Cerebellar cortex (tissue), 1 donor: ENCODE measurements at regions not wholly inside any gene's neighbourhood (a gene's known extent, or its start where the extent isn't known, plus 50 kb on each side); places are given as distances from the start of the nearest gene placed in this dataset.
A peak's percentile ranks its signal among the peaks of the same experiment; 100 is the strongest.

ENCODE experiments used
- DNase-seq: peaks from one replicate; pipeline ENCODE4 v3.0.0-alpha.2; 2015; ENCODE audit warnings: low spot score

DNA sequence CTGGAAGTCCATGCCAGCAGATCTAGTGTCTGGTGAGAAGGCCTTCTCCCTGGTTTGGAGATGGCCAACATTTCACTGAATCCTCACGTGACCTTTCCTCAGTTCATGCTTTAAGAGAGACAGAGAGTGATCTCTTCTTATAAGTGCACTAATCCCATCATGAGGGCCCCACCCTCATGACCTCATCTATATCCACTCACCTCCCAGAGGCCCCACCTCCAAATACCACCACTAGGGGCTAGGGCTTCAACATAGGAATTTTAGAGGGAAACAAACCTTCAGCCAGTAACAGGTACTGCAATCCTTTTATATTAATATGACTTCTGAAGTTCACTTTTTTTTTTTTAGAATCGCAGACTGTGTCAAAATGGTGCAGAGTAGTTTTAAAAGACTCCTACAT is 496.9 kb upstream of the ADAMTS16 start:
- DNase-seq = no peak

DNA sequence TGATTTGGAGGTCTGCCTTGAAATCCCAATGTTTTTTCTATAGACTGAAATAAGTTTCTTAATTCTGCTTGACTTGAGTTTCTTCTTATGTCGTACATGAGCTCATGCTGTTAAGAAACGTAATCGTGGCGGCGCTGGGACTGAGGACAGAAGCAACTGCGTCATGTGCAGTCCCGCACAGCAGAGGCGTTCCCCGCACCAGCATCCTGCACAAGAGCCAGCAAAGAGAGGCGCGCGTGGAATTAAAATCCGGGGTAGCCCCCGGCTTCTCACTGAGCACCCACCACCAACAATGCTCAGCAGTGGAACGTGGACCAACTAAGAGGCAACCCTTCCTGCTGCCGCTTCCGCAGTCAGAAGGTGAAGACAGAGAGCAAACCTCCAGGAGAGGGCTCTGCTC is 496.2 kb upstream of the ADAMTS16 start:
- DNase-seq = no peak

DNA sequence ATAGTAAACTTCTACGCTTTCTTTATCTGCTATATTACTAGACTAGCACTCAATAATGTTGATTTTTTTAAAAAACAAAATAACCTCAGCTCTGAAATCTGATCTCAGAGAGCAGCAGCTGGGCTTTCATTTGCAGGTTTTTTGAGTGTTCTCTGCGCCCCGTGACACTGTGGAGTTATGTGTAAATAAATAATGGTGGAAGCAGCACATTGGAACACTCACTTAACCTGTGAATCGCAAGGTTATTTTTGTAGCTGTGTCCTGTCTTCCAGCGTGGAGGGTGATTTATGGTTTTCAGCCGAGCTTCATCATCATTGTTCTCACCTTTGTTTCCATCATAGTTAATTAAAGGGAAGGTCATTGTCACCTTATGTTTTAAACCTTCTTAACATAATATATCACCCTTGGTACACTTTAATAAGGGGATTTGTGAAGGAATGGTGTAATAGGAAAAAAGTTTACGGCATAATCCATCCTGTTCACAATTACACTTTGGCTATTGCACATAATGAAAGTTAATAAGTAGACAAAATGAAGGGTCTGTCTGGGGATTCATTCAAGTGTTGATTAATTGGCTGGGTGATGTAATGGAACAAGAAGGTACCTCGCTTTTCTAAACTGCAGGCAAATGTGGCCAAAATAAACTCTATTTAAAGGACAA is 493.3 kb upstream of the ADAMTS16 start:
- no peak for DNase-seq

DNA sequence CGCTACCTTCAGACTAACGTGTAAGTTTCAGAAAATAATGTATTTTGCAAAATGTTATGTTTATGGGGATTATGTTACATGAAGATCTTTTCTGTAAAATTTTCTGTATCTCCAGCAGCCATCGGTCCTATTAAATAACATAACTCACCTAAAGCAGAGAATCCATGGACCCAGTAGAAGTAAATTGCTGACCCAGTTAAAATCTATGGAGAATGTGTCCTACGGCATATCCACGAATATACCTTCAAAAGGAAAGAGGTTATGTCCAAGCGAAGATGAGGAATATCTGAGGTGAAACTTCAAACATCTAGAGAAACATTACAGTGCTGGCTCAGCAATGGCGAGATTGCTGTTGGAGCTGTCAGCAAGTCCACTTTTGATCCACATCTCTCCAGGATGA is 492.2 kb upstream of the ADAMTS16 start:
- DNase-seq = no peak

DNA sequence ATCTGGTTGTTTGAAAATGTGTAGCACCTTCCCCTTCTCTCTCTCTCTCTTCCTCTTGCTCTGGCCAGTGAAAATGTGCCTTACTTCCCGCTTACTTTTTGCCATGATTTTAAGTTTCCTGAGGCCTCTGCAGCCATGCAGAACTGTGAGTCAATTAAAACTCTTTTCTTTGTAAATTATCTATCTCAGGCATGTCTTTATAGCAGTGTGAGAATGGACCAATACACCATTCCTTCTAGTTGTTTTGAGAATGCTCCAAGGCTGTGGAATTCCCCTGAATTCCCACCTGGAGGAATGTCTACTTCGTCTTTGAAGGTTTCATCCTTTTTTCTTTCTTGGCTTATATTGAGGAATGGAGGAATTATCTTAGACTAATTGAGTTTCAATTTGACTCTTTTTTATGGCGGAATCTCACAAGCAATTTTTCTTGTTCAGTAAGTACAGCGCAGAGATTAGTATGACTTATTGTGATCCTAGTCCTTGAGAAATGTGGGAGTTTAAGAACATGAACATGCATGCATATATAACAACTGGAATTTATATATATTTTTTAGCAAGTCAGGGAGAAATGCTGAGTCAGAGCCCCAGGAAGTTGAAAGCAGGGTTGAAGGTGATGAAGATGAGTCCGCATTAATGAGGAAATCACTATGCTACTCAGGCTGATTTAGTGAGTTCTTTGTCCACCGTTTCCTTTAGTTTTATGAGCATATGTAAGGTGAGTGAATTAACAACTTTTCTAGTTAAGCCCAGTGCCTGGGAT is 488.1 kb upstream of the ADAMTS16 start:
- DNase-seq = no peak

DNA sequence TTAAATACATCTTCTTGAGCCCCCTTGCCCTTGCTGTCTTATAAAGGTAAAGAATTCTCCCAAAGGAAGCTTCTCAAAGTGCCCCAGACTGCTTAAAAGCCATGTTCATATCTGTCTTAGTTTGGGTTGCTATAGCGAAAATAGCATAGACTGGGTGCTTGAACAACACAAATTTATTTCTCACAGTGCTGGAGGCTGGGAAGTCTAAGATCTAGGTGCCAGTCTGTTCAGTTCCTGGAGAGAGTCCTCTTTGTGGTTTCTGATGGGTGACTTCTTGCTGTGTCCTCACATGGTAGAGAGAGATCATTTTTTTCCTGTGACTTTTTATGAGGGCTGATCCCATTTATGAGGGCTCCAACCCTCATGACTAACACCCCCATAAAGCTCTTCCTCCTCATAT is 486.7 kb upstream of the ADAMTS16 start:
- DNase-seq = no peak

DNA sequence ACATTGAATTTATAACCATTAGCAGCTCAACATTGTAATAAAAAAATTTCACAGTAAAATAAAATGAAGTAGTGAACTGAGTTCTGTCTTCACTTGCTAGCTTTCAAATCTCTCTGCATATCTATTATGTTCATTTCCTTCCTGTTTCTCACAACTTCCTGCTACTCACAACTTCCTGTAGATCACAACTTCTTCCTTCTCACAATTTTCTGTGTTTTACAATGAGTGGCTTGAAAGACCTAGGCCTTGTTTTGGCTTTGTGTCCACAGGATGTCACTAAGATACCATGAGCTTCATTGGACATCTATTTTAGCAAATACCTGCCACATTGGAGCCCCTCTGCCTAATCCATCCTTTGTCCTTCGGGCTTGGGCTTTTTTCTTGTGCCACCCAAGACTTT is 480.3 kb upstream of the ADAMTS16 start:
- no peak for DNase-seq

DNA sequence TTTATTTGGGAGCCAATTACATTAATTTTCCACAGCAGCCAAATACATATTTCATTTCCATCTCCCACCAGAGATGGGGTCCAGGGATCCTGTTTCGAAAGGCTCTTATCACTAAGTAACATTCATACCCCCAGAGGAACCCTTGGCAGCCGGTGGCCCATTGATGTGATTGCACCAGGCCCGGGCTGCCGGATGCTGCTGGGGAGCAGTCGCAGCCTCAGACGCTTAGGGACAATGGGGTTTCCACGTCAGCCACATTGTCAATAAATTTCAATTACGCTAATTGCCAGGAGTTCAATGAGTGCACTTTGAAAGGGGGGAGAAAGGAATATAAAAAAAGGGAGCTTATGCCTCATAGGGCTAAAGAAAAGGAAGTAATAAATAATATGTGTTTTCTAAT is 478.8 kb upstream of the ADAMTS16 start:
- DNase-seq = no peak

DNA sequence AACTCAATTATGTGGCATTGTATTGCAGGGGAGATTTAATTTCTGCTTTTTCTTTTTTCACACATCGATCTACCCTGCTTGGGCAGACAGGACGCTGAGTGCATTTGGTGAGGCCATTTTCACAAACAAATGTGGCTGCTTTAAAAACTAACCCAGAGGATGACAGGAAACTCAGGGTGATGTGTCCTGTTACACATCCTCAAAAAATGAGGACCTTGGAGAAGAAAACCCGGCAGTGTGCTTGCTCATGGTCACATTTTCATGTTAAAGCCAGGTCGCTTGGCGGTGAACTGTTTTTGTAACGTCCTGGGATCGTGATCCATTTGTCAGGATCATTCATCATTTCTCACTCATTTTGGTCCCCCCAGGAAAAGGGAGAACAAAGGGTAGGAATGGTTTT is 478.3 kb upstream of the ADAMTS16 start:
- no peak for DNase-seq

DNA sequence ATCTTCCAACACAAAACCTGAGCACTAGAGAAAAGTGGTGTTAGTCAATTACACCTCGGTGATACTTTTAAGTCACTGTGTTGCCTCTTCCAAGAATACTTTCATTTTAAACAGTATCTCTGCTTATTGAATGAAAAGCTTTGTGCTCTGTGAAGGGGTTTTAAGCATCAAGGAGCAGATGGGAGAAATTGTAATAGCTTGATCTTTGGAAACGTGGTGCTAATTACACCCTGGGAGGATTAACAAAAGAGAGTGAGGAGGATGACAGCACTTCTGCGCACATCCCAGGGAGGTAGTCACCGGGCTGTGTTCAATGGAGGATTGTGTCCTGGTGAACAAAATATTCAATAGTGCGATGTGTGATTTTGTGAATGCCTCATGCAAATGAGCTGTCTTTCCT is 477.4 kb upstream of the ADAMTS16 start:
- DNase-seq = no peak

DNA sequence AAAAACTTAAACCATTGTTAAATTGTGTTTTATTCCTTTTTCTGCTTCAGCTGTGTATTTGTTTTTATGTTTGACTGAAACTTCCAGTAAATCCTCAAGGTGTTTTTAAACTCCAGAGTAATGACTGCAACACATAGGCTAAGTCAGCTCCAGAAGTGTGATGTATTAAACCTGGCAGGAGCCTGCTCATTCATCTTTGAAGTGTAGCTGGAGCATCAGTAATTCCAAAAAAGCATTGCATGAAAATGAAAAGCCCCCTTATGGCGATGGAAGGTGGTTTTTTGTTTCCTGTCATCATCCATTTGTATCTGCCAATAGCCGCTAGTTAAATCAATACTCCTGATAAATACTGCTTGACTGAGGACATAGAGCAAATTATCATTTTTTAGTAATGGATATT is 474.2 kb upstream of the ADAMTS16 start:
- no peak for DNase-seq

DNA sequence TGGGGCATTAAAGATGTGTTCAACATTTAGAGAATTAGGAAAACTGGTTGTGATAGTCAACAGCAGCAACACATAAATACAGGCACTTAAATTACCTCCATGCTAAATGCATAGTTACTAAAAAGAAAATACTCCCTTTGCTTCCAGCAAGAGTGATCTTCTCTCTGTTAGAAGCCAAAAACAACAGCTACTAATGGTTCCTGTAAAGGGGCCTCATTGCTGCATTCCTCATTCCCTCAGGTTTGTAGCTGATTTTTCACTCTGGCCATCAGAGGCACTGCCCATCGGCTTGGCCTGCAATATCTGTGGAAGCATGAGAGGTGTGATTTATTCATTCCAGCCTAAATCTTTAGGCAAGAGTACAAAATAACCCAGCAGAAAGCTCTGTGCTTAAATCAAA is 466.0 kb upstream of the ADAMTS16 start:
- no peak for DNase-seq

DNA sequence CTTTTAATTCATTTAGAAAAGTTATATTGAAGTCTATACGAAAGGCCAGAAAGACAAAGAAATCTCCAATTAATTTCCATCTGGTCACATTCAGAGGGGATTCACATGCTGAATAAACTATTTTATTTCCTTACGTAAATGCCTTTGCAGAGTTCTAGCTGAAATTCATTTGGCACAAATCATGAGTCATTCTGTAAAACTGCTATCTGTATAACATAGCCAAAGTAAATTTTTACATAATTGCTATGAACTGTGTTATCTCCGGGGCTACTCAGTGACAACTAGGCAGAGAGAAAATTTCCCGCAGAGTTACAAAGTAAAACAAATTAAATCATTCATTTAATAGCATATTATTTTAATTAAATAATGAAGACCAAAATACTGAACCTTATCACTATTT is 463.2 kb upstream of the ADAMTS16 start:
- no peak for DNase-seq

DNA sequence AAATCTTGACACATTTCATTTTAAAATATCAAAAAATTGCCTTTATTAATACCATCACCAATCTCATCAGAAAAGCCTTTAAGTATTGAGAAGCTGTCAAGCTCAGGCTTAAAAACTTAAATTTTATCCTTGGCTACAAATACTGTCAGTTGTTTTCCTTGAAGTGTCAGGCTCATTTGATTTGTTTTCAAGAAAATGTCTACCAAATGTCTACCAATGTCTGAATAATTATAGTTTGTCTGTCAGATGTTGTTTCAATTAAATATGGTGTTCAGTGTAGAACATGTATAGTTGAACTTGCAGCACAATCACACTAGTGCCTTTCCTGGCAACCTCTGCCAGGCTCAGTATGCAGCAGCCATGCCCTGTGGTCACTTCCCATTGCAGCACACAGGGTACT is 455.2 kb upstream of the ADAMTS16 start:
- no peak for DNase-seq

DNA sequence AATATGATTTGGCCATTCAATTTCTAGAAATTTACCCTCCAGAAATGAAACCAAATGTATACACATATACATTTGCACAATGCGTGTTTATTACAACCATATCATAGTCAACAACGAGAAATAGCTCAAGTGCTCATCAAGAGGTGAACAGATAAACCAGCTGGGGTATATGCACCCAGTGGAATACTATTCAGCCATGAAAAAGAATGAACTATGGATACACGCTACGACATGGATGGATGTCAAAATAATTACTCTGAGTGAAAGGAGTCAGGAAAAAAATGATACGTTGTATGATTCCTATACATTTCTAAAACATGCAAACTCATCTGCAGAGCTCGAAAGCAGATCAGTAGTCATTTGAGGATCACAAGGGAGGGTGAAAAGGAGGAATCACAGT is 441.5 kb upstream of the ADAMTS16 start:
- DNase-seq = no peak

DNA sequence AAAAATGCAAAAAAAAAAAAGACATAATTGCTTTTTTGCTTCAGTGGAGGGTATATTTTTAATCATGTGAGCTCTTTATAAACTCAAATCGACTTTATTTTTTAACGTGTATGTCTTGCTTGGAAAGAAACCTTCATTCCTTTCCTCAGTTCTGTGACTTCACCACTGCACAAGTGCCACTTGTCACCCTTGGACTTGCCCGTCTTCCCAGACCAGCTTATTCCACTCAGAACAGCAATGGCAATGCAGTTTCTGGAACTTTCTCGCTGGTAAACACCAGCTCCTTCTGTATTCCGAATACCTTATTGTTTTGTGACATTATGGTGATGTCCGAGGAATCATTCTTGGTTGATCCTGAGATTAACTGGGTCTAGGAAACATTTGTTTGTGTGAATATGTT is 440.5 kb upstream of the ADAMTS16 start:
- DNase-seq = no peak

DNA sequence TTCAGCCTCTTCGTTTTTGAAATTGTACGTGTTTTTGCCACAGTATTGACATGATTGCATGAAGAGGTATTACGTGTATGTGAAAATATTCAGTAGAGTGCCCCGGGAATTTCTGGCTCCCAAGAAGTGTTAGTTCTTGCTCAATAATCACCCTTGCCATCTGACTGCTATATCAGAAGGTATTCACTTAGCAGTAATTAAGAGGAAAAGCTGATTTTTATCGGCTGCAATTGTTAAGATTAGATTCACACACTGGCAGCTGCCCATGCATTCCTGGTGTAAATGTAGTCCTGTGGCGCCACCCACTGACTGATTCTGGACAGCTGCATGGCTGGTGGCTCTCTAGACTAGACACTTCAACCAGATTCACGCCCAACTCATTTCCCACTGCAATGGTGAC is 440.1 kb upstream of the ADAMTS16 start:
- peak; percentile 14 for DNase-seq

DNA sequence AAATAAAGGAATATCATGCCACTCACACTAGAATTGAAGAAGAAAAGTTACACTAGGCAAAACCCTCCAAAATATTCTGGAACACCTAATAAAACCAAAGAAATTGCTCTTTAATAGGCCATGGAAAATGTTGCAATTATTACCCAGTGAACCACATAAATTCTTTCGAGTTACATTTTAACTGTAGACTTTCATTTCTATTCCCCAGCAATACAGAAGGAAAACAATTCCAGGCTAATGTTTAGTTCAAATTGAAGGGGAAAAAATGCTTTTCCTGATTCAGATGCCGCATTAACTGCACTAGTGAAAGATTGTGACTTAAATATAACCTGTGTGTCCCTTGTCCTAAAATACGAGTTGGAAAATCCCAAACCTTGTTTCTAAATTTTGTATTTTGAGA is 439.3 kb upstream of the ADAMTS16 start:
- no peak for DNase-seq

DNA sequence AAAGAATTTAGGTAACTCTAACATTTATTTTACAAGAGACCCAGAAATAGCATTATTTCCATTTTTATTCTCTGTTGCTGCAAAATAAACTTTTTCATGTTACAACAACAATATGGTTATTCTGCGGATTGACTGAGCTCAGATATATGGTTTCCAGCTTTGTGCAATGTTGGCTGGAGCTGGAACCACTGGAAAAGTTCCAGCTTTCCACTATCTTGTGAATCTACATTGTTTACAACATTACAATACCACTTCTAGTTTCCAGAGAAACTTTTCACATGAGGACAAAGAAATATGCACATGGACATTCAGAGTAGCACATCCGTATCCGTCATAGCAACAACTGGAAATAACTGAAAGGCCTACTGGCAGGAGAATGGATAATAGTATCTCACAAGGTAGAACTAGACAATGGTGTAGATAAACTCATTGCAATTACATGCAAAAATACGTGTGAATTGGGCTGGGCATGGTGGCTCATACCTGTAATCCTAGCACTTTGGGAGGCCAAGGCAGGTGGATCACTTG is 436.1 kb upstream of the ADAMTS16 start:
- no peak for DNase-seq

DNA sequence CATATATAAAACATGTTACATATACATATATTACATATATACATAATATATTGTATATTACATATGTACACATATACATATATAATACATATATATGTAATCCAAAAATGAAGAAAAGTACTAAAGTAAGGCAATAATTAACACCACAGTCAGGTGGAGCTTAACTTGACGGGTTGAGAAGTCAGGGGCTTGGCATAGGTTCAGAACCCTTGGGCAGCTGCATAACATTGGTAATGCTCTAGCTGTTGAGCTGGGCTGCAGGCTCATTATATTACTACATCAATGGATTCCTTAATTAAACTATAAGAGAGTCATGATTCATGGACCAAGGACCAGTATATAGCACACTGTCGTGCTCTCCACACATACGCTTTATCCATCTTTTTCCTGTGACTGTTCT is 435.2 kb upstream of the ADAMTS16 start:
- no peak for DNase-seq

DNA sequence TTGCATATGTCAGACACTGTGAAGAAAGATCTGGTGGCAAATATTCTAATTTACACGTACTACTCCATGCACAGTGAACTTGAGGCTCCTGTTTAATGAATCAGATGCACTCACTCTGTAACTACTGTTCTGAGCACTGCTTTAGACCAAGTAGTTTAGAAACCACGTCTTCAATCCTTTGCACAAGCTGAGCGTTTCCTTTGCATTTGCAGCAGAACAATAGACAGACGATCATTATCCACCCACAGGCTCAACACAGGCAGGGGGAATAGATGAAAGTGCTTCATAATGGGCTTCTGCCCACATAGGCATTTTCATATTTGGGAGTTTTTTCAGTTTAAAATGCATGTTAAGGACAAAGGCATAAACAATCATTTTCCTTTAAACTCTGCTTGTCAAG is 423.3 kb upstream of the ADAMTS16 start:
- DNase-seq = no peak

DNA sequence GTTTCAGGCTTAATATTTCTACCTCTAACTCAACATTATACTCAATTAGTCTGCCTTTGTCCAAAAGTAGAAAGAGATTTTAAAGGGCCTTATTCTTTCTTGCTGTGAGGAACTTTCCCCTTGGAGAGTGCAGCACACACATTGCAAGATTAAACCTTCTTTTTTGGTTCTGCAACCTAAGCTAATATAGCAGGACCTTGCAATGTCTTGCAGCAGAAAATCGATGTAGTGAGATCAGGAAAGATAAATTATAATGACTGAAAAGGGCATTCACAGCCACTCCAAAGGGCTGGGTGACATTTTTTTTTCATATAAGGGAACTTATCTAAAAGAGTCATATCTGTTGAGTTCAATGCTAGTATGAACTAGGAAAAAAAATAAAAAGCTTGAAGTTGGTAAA is 422.7 kb upstream of the ADAMTS16 start:
- no peak for DNase-seq

DNA sequence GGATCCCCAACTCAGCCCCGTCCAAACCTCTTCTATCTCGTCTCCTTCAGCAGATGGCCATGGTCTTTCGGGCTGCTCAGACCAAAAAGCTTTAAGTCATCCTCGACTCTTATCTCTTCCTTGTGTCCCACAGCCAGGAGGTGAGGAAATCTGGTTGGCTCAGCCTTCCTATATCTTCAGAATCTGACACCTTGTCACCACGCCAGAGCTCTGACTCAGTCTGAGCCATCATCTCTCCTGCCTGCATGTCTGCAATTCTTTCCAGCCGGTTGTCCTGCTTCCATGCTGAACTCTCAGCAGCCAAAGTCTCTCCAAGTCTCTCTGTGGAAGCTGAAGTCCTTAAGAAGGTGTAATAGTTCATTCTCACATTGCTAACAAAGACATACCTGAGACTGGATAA is 419.3 kb upstream of the ADAMTS16 start:
- DNase-seq = no peak

DNA sequence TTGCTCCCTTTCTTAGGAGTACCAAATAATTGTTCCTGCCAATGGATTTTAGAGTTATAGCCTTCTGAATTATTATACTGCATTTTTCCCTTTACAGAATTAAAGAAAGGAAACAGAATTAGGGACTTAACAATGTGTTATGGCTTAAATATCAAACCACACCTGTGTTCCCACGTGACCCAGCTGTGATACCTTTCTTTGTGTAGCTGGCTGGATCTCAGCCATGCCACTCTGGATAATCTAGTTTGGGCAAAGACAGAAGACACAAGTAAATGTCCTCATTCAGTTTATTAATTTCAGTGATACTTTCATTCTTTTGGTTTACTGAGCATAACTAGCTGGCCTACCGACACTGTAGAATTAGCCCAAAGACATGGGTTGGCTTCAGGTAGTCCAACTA is 417.2 kb upstream of the ADAMTS16 start:
- DNase-seq = no peak
